ENCODE measurements at regions not wholly inside any gene's neighbourhood (a gene's known extent, or its start where the extent isn't known, plus 50 kb on each side); places are given as distances from the start of the nearest gene placed in this dataset.

DNA sequence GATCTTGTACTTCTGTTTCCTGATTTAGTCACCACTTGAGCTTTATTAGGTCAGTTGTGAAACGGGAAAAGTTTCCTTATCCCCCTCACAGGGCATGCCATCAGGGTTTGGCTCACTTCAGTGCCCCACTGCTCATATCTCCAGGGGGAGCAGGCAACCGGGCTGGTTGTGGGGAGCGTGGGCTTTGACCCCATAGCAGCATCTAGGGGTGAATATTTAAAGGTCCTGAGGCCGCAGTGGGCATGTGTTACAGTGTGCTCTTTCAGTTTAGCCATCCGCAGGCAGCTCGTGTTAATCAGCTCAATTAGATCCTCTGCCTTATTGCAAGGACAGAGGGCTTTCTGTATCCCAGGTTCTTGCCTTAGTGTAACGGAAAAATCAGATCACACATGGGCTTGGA lies 71.9 kb downstream of the MRPL46 start:
- H3K79me2 ChIP-seq (ENCODE audit: low read length): no peaks in the 10 kb centered on the region
- H3K4me3 ChIP-seq (ENCODE audit: low read length): no peak overlapping the region
- no peak for DNase-seq
- no peak overlapping the region for H2AFZ ChIP-seq (ENCODE audit: low read length)
- no peaks in the 10 kb centered on the region for H3K27me3 ChIP-seq (replicated peaks; ENCODE audit: insufficient read depth, low read length)
- H3K9me3 ChIP-seq (replicated peaks; ENCODE audit: insufficient read depth, low read length): no peaks in the 10 kb centered on the region
- H3K36me3 ChIP-seq (replicated peaks; ENCODE audit: insufficient read depth, low read length): no peaks in the 10 kb centered on the region
- no peaks in the 10 kb centered on the region for H4K20me1 ChIP-seq (ENCODE audit: insufficient read depth, low read length)
- no peaks in the 10 kb centered on the region for H3K9me2 ChIP-seq (replicated peaks; ENCODE audit: insufficient read depth, low read length)
- H3K4me2 ChIP-seq (ENCODE audit: low read depth, low read length): no peak overlapping the region
- 0 out of 2 replicates have a peak, but pooled peaks cover 4% of the 10 kb centered on the region for H3K4me1 ChIP-seq (ENCODE audit: low read length)
- no peaks in the 10 kb centered on the region for H3F3A ChIP-seq (ENCODE audit: insufficient read depth, low read length)
- H3K27ac ChIP-seq (ENCODE audit: low read length): no peak overlapping the region
- TF ChIP-seq EZH2phosphoT487 (IDR thresholded peaks at IDR 0.05; ENCODE audit: low read length): no peak
- no peak for TF ChIP-seq EZH2 (optimal IDR thresholded peaks at IDR 0.05; ENCODE audit: low read depth, low read length)
- TF ChIP-seq, protein P1, sequence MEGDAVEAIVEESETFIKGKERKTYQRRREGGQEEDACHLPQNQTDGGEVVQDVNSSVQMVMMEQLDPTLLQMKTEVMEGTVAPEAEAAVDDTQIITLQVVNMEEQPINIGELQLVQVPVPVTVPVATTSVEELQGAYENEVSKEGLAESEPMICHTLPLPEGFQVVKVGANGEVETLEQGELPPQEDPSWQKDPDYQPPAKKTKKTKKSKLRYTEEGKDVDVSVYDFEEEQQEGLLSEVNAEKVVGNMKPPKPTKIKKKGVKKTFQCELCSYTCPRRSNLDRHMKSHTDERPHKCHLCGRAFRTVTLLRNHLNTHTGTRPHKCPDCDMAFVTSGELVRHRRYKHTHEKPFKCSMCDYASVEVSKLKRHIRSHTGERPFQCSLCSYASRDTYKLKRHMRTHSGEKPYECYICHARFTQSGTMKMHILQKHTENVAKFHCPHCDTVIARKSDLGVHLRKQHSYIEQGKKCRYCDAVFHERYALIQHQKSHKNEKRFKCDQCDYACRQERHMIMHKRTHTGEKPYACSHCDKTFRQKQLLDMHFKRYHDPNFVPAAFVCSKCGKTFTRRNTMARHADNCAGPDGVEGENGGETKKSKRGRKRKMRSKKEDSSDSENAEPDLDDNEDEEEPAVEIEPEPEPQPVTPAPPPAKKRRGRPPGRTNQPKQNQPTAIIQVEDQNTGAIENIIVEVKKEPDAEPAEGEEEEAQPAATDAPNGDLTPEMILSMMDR (IDR thresholded peaks at IDR 0.05; ENCODE audit: low read length): no peak
- no peak overlapping the region for H3K9ac ChIP-seq (ENCODE audit: low read length)

GRCh38 chr15:88394553-88395145 lies 72.5 kb downstream of the MRPL46 start:
- H3K9ac ChIP-seq (ENCODE audit: low read length): no peak overlapping the region

DNA sequence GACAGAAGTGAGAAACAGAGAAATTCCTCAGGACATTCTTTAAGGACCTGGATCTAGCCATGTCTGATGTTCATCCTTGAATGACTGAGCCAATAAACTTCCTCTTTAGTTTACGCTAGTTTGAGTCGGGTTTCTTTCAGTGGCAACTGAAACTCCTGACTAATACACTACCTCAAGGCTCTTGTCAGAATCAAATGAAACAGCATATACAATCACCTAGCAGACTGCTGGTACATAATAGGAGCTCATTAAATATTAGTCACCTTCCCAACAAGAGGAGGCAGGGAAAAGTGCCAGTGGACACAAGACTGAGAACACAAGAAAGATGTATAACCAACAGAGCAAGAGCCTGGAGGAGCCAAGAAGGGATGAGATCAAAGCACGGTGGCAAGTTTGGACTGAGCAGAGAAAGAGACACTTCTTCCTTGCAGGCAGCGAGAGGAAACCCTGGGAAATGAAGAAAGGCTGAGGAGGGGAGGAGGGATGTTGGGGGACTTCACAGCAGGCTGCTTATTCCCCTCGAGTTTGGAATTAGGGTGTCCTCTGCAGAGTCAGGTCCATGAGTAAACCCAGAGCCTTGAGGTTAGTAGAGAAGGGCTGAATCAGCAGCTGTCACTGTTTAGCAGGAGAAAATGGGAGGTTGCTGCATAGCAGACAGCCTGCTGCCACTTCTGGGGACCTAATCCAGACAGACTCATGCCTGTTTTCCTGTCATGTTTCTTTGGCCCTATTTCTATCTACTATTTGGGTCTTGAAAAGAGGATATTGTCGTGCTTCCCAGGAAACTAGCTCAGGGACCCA lies 73.3 kb downstream of the MRPL46 start:
- no peaks in the 10 kb centered on the region for H3K36me3 ChIP-seq (replicated peaks; ENCODE audit: insufficient read depth, low read length)
- H3K4me1 ChIP-seq (ENCODE audit: low read length): 0 out of 2 replicates have a peak, but pooled peaks cover 4% of the 10 kb centered on the region
- no peak overlapping the region for H3K9ac ChIP-seq (ENCODE audit: low read length)
- H3K9me3 ChIP-seq (replicated peaks; ENCODE audit: insufficient read depth, low read length): no peaks in the 10 kb centered on the region
- H3K4me2 ChIP-seq (ENCODE audit: low read depth, low read length): no peak overlapping the region
- H3F3A ChIP-seq (ENCODE audit: insufficient read depth, low read length): no peaks in the 10 kb centered on the region
- no peaks in the 10 kb centered on the region for H3K79me2 ChIP-seq (ENCODE audit: low read length)
- TF ChIP-seq EZH2 (optimal IDR thresholded peaks at IDR 0.05; ENCODE audit: low read depth, low read length) (no peak), EZH2phosphoT487 (IDR thresholded peaks at IDR 0.05; ENCODE audit: low read length) (no peak)
- TF ChIP-seq, protein P1 (IDR thresholded peaks at IDR 0.05; ENCODE audit: low read length): no peak
- H2AFZ ChIP-seq (ENCODE audit: low read length): no peak overlapping the region
- H3K27ac ChIP-seq (ENCODE audit: low read length): no peak overlapping the region
- no peaks in the 10 kb centered on the region for H3K27me3 ChIP-seq (replicated peaks; ENCODE audit: insufficient read depth, low read length)
- peak; percentile 16 for DNase-seq
- no peaks in the 10 kb centered on the region for H3K9me2 ChIP-seq (replicated peaks; ENCODE audit: insufficient read depth, low read length)
- no peaks in the 10 kb centered on the region for H4K20me1 ChIP-seq (ENCODE audit: insufficient read depth, low read length)
- no peak overlapping the region for H3K4me3 ChIP-seq (ENCODE audit: low read length)

More at GRCh38 chr15:88394553-88395145, 72.5 kb downstream of the MRPL46 start:
- no peak overlapping the region for H3K27ac ChIP-seq (ENCODE audit: low read length)
- no peak for DNase-seq
- no peak overlapping the region for H3K4me3 ChIP-seq (ENCODE audit: low read length)
- no peaks in the 10 kb centered on the region for H3K36me3 ChIP-seq (replicated peaks; ENCODE audit: insufficient read depth, low read length)
- H3F3A ChIP-seq (ENCODE audit: insufficient read depth, low read length): no peaks in the 10 kb centered on the region
- no peak overlapping the region for H2AFZ ChIP-seq (ENCODE audit: low read length)
- no peak overlapping the region for H3K4me2 ChIP-seq (ENCODE audit: low read depth, low read length)
- H3K27me3 ChIP-seq (replicated peaks; ENCODE audit: insufficient read depth, low read length): no peaks in the 10 kb centered on the region
- TF ChIP-seq, protein P1 (IDR thresholded peaks at IDR 0.05; ENCODE audit: low read length): no peak
- TF ChIP-seq EZH2phosphoT487 (IDR thresholded peaks at IDR 0.05; ENCODE audit: low read length) (no peak), EZH2 (optimal IDR thresholded peaks at IDR 0.05; ENCODE audit: low read depth, low read length) (no peak)
- no peaks in the 10 kb centered on the region for H3K79me2 ChIP-seq (ENCODE audit: low read length)
- no peaks in the 10 kb centered on the region for H3K9me2 ChIP-seq (replicated peaks; ENCODE audit: insufficient read depth, low read length)
- no peaks in the 10 kb centered on the region for H4K20me1 ChIP-seq (ENCODE audit: insufficient read depth, low read length)
- no peaks in the 10 kb centered on the region for H3K9me3 ChIP-seq (replicated peaks; ENCODE audit: insufficient read depth, low read length)
- H3K4me1 ChIP-seq (ENCODE audit: low read length): 0 out of 2 replicates have a peak, but pooled peaks cover 4% of the 10 kb centered on the region
